ENCODE measurements at regions not wholly inside any gene's neighbourhood (a gene's known extent, or its start where the extent isn't known, plus 50 kb on each side); places are given as distances from the start of the nearest gene placed in this dataset.

- TF ChIP-seq PATZ1 (CRISPR knock-in tag; IDR thresholded peaks at IDR 0.05; ENCODE audit: borderline replicate concordance) (no peak), SNAI2 (CRISPR knock-in tag; IDR thresholded peaks at IDR 0.05) (no peak)
Measured at GRCh38 chr22:47332246-47332980, 570.0 kb downstream of the TBC1D22A start (continued).

- ATAC-seq, result no peak
Measured at GRCh38 chr22:47331750-47332149, 569.3 kb downstream of the TBC1D22A start.

GRCh38 chr22:47329727-47330650 lies 567.5 kb downstream of the TBC1D22A start:
- TF ChIP-seq ZFP3 (CRISPR knock-in tag; IDR thresholded peaks at IDR 0.05), result no peak
- TF ChIP-seq SNAI2 (CRISPR knock-in tag; IDR thresholded peaks at IDR 0.05), result no peak
- TF ChIP-seq, protein P1, sequence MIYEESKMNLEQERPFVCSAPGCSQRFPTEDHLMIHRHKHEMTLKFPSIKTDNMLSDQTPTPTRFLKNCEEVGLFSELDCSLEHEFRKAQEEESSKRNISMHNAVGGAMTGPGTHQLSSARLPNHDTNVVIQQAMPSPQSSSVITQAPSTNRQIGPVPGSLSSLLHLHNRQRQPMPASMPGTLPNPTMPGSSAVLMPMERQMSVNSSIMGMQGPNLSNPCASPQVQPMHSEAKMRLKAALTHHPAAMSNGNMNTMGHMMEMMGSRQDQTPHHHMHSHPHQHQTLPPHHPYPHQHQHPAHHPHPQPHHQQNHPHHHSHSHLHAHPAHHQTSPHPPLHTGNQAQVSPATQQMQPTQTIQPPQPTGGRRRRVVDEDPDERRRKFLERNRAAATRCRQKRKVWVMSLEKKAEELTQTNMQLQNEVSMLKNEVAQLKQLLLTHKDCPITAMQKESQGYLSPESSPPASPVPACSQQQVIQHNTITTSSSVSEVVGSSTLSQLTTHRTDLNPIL (CRISPR knock-in tag; IDR thresholded peaks at IDR 0.05; ENCODE audit: low read depth), result no peak
- no peak for TF ChIP-seq POU6F1 (CRISPR knock-in tag; IDR thresholded peaks at IDR 0.05; ENCODE audit: borderline replicate concordance, low read depth)
- no peak for TF ChIP-seq TCF4 (CRISPR knock-in tag; IDR thresholded peaks at IDR 0.05; ENCODE audit: borderline replicate concordance)
- TF ChIP-seq BACH2 (CRISPR knock-in tag; IDR thresholded peaks at IDR 0.05; ENCODE audit: borderline replicate concordance), result no peak
- no peak for TF ChIP-seq PATZ1 (CRISPR knock-in tag; IDR thresholded peaks at IDR 0.05; ENCODE audit: borderline replicate concordance)
- no peak for TF ChIP-seq ZNF565 (CRISPR knock-in tag; conservative IDR thresholded peaks at IDR 0.05; ENCODE audit: low read depth)
- TF ChIP-seq ZNF70 (CRISPR knock-in tag; IDR thresholded peaks at IDR 0.05), result no peak
- TF ChIP-seq, protein P2, sequence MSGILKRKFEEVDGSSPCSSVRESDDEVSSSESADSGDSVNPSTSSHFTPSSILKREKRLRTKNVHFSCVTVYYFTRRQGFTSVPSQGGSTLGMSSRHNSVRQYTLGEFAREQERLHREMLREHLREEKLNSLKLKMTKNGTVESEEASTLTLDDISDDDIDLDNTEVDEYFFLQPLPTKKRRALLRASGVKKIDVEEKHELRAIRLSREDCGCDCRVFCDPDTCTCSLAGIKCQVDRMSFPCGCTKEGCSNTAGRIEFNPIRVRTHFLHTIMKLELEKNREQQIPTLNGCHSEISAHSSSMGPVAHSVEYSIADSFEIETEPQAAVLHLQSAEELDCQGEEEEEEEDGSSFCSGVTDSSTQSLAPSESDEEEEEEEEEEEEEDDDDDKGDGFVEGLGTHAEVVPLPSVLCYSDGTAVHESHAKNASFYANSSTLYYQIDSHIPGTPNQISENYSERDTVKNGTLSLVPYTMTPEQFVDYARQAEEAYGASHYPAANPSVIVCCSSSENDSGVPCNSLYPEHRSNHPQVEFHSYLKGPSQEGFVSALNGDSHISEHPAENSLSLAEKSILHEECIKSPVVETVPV (CRISPR knock-in tag; IDR thresholded peaks at IDR 0.05), result no peak
- no peak for TF ChIP-seq ARNTL (CRISPR knock-in tag; IDR thresholded peaks at IDR 0.05; ENCODE audit: borderline replicate concordance, low read depth)
- no peak for TF ChIP-seq TOX (CRISPR knock-in tag; IDR thresholded peaks at IDR 0.05; ENCODE audit: borderline replicate concordance)
- no peak for TF ChIP-seq ZNF8 (CRISPR knock-in tag; IDR thresholded peaks at IDR 0.05)
- TF ChIP-seq ESRRG (CRISPR knock-in tag; IDR thresholded peaks at IDR 0.05), result no peak
- no peak for TF ChIP-seq ZFP30 (CRISPR knock-in tag; IDR thresholded peaks at IDR 0.05)
- TF ChIP-seq CSDC2 (CRISPR knock-in tag; IDR thresholded peaks at IDR 0.05), result no peak
- no peak for TF ChIP-seq RARB (CRISPR knock-in tag; IDR thresholded peaks at IDR 0.05)
- no peak for TF ChIP-seq ISL1 (CRISPR knock-in tag; IDR thresholded peaks at IDR 0.05)
- ATAC-seq, result no peak

More at GRCh38 chr22:47331750-47332149, 569.3 kb downstream of the TBC1D22A start:
- no peak for TF ChIP-seq ESRRG (CRISPR knock-in tag; IDR thresholded peaks at IDR 0.05)
- TF ChIP-seq OSR1 (CRISPR knock-in tag; IDR thresholded peaks at IDR 0.05), result no peak
- TF ChIP-seq ZNF565 (CRISPR knock-in tag; conservative IDR thresholded peaks at IDR 0.05; ENCODE audit: low read depth), result no peak

Measured in SK-N-SH treated with all-trans-retinoic acid at 6 μM for 48 hours (cell line).